SKM-1 treated with dmso at 0.1 percent for 144 hours (cell line): ENCODE measurements at regions not wholly inside any gene's neighbourhood (a gene's known extent, or its start where the extent isn't known, plus 50 kb on each side); places are given as distances from the start of the nearest gene placed in this dataset.

Source experiments
- DNase-seq: peaks from one replicate; lab custom pipeline; 2025; ENCODE audit not compliant: unreplicated experiment; lab: John Stamatoyannopoulos, UW

DNA sequence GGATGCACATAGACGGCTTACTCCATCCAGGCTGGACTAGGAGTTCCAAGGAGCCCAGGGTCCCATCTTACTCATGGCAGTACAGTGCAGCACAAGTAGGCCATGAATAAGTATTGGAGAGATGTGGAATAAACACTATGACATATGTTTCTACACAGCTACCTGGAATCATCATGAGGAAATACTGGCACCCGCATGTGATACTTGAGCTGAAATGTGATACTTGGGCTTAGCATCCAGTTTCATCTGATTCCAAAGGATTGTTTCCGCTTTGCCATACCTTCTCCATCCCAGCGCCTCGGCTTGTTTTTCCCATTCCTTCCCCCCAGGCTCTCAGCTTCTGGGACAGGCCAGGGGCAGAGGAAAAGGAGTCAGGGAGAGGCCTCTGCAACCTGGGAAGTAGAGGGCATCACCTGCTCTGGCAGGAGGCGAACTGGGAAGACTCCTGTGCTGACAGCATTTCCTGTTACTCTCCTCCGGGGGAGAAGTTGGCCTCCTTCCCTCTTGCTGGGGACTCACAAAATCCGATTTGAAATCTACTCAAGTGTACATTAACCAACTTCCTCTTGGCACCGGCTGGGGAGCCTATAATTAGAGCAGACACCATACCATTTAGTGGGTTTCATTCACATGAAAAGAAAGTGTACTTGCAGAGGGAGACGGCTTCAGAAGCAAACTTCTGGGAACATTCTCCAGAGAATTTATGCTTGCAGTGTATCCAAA is 187.8 kb downstream of the MIAT start:
- peak; percentile 55 for DNase-seq

DNA sequence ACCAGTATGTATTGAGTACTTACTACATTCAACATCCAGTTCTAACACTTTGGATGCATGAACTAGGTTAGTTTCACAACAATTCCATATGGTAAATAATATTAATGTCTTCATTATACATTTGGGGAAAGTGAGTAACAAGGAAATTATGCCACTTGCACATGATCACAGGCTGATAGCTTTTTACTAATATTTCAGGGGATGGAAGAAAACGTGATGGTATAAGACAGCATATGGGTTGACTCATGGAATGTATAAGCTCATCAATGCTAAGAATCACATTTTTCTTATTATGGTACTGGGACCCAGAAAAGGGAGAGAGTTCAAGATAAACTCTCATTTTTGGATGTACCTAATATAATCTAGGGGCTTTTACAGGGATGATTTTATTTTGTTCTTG is 188.7 kb downstream of the MIAT start:
- DNase-seq, result no peak

GRCh38 chr22:26846645-26847044 is 189.3 kb downstream of the MIAT start:
- no peak for DNase-seq

DNA sequence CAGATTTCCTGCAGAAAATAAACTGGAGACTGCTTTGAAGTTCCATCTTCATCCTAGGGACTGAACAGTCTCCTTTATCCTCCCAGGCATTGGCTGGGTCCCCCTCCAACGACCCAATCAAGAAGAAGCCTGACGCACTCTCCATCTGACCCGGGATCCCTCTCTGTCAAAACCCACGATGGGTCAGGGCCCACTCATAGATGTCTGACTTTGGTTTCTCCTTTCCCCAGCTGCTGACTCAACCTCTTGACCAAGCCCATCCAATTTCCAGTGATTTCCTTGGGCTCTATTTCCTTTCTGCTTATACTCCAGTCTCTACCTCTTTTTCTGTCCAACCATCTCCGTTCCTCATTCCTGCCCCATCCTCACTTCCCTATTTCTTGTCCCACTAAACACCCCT is 189.7 kb downstream of the MIAT start:
- no peak for DNase-seq

DNA sequence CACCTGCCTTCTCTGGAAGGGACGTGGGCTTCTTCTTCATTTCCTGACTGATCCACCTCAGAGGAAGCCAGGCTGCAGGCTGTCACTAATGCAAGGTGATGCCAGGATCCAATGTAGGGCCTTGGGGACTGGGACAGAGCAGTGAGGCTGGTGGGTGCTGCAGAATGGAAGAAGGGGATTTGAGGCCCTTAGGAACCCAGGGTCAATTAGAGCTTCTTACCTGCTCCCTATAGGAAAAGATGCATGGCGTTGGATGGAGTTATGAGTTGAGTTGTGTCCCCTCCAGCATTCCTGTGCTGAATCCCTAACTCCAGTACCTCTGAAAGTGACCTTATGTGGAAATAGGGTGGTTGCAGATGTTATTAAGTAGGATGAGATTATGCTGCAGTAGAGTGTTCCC is 190.4 kb downstream of the MIAT start:
- DNase-seq, result no peak

GRCh38 chr22:26848244-26848920 is 191.0 kb downstream of the MIAT start:
- DNase-seq, result no peak

GRCh38 chr22:26849575-26849974 is 192.2 kb downstream of the MIAT start:
- DNase-seq, result no peak

DNA sequence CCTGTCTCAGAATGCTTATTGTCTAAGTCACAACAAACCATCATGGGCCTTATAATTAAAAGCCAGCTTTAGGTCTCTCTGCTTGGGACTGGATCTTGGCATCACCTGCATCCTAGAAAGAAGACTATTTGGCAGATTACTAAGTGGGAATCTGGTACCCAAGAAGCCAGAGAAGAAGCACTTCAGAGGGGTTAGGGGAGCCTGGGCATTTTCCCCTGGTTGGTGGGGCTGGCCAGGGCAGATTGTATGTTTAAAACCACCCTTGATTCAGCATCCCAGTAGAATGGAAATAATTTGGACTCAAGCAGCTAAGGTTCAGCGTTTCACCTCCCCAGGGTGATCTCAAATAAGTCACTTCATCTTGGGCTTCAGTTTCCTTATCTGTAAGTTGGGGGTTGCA is 193.7 kb downstream of the MIAT start:
- DNase-seq, result no peak

DNA sequence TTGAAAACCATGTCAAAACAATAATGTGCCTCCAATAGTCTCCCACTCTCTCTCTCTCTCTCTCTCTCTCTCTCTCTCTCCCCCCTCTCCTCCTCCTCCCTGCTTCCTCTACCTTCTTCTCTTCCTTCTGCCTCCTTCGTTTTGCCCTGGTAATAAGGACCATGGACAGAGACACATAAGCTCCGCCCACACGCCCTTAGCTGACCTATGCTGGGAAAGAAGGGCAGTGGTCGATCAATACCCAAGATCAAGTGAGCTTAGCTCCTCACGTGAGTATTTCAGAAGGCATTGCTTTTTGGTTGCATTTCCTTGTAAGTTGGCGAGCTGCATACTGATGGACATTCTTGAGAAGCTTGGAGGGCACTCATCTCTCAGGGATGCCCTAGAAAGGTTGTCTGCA is 194.8 kb downstream of the MIAT start:
- DNase-seq, result no peak

DNA sequence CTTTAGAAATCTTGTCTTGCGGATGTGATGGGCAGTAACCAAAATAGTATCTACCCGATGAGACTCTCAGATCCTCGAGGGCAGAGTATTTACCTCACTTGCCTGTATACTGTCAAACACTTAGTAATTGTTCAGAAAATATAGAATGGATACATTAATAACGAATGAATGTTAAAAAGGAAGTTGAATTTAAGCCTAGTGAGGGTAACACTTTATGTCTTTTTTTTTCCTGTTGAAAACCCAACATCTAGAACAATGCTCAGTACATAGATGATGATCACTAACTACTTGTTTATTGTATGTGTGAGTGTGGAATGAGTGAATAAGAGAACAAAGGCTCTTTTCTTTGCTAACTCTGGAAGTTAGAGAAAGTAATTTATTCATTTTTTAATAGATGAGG is 195.7 kb downstream of the MIAT start:
- DNase-seq, result no peak

- no peak for DNase-seq
Observed at GRCh38 chr22:26853495-26853894, 196.1 kb downstream of the MIAT start.

DNA sequence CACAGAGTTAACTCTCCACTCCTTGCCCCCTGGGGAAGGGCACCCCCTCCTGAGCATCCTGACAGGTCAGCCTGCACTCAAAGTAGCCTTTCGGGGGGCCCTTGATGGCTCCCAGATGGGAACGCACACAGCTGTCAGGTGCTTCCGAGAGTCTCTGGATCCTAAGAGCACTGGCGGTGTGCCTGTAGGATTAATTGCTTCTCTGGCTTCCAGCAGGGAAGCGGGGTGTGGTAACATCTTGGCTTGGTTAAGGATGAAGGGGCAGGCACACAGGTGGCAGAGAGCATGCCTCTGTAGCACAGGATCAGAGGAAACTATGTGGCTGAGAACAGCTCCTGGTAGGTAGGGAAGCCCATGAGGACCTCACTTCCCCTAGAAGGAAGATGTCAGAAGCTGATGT is 199.8 kb downstream of the MIAT start:
- DNase-seq, result no peak

- no peak for DNase-seq
Observed at GRCh38 chr22:26860301-26860700, 202.9 kb downstream of the MIAT start.

DNA sequence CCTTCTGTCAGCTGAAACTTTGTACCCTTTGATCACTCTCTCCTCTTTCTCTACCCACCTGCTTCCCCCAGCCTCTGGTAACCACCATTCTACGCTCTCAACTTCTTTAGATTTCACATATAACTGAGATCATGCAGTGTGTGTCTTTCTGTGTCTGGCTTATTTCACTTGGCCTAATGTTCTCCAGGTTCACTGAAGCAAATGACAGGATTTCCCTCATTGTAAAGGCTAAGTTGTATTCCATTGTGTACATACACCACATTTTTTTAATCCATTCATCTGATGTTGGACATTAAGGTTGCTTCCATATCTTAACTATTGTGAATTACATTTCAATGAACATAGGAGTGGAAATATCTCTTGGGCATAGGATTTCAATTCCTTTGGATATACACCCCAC is 207.6 kb downstream of the MIAT start:
- no peak for DNase-seq

GRCh38 chr22:26883393-26883792 is 226.0 kb downstream of the MIAT start:
- no peak for DNase-seq

DNA sequence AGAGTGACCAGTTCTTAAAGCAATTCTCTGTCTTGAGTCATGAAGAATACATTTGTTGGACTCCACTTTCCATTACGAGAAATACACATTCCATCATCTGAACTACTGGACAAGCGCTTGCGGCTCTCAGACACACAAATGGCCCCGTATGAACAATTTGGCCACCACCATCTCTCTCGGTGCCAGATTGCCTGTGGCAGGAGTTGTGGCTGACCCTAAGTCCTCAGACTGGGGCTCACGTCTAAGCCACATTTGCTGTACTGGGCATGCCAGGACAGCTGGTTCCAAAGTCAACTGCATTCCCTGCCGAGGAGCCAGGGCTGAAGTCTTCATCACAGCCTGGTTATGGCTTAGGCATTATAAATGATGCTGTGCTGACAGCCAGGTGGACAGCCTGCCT is 227.5 kb downstream of the MIAT start:
- DNase-seq, result no peak

- no peak for DNase-seq
Observed at GRCh38 chr22:26885441-26886261, 228.3 kb downstream of the MIAT start.

- no peak for DNase-seq
Observed at GRCh38 chr22:26887456-26887855, 230.1 kb downstream of the MIAT start.

- DNase-seq, result no peak
Observed at GRCh38 chr22:26887916-26888315, 230.5 kb downstream of the MIAT start.

- no peak for DNase-seq
Observed at GRCh38 chr22:26888887-26889286, 231.5 kb downstream of the MIAT start.

GRCh38 chr22:26889802-26890201 is 232.4 kb downstream of the MIAT start:
- peak; percentile 16 for DNase-seq

DNA sequence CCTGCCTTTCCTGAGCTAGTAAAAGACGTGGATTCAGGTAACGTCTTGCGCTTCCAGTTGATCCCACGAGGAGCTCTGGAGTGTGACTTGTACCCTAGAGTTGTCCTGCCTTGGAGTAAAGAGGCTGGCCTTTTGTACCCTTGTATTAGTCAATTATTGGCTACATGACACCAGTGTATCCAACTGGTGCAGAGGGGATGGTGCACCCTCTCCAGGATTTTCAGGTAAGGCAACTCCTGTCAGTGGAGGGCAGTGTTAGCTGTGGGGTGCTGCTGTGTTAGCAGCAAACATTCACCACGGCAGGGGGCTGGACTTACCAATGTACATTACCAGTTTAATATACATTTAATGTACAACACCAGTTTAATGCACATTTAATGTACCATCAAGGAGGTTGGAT is 233.5 kb downstream of the MIAT start:
- no peak for DNase-seq
